Fibroblast of the aortic adventitia (primary cell): ENCODE measurements at regions not wholly inside any gene's neighbourhood (a gene's known extent, or its start where the extent isn't known, plus 50 kb on each side); places are given as distances from the start of the nearest gene placed in this dataset.

Experiments used
- DNase-seq: peaks from one replicate; pipeline ENCODE4 v3.0.0-alpha.2; 2010; ENCODE audit warnings: low read depth
- H3K4me3 ChIP-seq: 2 replicates; pipeline ENCODE4 v1.5.1; 2011; ENCODE audit warnings: low read depth, mild to moderate bottlenecking, control low read depth, low read length, moderate library complexity
- TF ChIP-seq, protein P1 (sequence below): IDR thresholded peaks from 2 replicates; pipeline ENCODE4 v1.5.1; 2011; ENCODE audit warnings: mild to moderate bottlenecking, low read length, control low read depth, inconsistent platforms; ENCODE audit not compliant: insufficient read depth

DNA sequence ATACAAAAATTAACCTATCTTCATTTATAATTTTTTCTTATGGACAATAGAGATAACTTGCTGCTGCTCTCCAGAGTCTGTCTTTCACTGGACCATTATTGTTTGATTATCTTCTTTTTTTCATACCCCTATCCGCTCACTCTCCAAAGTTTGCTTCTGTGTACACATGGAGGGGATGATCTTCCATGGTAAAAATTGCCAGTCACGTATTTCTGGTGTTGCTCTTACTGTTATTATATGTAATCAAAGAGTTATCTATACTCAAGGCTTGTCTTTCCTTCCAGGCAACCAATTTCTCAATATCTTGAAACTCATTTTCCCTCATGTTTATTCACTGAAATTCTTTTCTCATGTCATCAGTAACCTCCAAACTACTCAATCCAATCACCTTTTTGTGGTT, 817.8 kb upstream of the NECTIN3 start:
- no peak overlapping the region for H3K4me3 ChIP-seq
- no peak for DNase-seq
- TF ChIP-seq, protein P1, sequence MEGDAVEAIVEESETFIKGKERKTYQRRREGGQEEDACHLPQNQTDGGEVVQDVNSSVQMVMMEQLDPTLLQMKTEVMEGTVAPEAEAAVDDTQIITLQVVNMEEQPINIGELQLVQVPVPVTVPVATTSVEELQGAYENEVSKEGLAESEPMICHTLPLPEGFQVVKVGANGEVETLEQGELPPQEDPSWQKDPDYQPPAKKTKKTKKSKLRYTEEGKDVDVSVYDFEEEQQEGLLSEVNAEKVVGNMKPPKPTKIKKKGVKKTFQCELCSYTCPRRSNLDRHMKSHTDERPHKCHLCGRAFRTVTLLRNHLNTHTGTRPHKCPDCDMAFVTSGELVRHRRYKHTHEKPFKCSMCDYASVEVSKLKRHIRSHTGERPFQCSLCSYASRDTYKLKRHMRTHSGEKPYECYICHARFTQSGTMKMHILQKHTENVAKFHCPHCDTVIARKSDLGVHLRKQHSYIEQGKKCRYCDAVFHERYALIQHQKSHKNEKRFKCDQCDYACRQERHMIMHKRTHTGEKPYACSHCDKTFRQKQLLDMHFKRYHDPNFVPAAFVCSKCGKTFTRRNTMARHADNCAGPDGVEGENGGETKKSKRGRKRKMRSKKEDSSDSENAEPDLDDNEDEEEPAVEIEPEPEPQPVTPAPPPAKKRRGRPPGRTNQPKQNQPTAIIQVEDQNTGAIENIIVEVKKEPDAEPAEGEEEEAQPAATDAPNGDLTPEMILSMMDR: no peak

DNA sequence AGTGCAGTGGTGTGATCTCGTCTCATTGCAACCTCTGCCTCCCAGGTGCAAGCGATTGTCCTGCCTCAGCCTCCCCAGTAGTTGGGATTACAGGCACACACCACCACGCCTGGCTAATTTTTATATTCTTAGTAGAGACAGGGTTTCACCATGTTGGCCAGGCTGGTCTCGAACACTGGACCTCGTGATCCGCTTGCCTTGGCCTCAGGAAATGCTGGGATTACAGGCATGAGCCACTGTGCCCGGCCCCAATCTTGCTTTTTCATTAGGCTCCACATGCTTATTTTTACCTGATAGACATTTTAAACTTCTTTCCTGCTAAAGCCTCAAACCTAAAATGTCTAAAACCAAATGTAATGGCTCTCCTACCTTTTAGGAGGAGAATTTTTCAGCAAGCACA, 817.0 kb upstream of the NECTIN3 start:
- no peak for DNase-seq
- TF ChIP-seq, protein P1: no peak
- H3K4me3 ChIP-seq: no peak overlapping the region

DNA sequence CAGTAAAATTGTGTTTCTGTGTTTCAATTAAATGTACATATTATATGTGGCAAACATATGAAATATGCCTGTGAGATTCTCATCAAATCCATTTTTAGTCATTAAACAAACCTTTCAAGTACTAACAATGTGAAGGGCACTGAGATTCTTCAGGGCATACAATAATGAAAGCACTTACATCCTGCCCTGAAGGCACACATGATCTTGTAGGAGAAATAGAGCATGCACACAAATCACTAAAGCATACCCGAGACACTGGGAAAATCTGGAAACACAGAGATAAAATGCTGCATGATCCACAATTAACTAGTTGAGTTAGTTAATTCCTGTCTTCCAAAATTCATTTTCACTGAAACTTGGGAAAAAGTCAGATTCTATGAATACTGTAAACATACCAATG, 810.5 kb upstream of the NECTIN3 start:
- no peak for DNase-seq
- H3K4me3 ChIP-seq: no peak overlapping the region
- TF ChIP-seq, protein P1: no peak

DNA sequence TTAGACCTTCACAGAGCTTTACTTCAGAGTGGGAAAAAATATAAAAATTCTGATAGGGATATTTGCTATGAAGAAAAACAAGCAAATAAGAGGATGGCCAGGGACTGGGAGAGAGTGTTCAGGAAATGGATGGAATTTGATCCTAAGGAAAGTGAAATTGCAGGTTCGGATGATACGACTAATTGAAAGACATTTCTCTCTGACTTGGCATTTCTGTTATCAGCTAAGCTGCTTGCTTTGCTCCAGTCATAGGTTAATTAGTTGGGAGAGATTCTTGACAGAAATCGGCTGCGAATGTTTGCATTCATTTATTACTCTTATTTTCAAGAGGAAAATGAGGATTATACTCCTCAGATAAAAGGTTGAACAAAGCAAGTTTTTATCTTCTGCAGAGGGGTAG, 808.7 kb upstream of the NECTIN3 start:
- TF ChIP-seq, protein P1: no peak
- no peak for DNase-seq
- H3K4me3 ChIP-seq: no peak overlapping the region

DNA sequence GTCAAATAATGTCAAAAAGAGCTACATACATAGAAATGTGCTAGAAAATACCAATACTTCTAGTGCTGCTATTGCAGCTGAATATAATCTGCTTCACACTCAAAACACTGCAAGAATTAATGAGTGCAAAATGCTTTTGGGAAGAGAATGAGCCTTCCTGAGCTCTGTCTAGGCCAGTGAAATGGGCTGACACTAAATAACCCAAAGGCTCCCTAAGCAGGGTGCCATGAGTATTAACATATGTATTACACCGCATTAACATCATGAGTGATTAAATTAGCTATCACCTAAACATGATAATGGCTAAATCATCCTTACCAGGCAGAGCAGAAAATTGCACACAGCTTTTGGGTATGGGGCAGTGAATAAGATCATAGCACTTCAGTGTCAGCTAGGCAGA, 806.3 kb upstream of the NECTIN3 start:
- no peak overlapping the region for H3K4me3 ChIP-seq
- TF ChIP-seq, protein P1: no peak
- no peak for DNase-seq

DNA sequence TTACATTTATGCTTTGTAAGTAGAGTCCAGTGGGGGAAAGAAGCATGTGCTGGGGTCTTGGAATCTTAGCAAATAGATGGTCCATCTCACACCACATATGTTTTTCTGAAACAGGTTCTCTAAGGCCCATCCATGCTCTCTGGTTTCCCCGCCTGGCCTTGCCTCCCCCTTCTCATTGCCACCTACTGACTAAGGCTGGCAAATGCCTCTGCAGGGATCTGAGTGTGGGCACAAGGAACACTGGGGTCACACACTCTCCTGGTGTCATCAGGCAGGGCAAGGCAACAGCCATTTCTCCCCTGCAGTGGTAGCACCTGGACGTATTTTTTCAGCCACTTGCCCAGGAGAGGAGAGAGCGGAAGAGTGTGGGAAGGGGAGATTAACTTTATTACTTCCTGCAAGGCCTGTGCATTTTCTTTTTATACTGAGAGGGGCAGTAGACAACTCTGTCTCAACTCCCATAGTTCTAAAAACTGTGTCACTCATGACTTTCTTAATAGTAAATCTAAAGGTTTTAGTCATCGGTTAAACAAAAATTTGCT, 804.2 kb upstream of the NECTIN3 start:
- no peak for DNase-seq
- TF ChIP-seq, protein P1: no peak

DNA sequence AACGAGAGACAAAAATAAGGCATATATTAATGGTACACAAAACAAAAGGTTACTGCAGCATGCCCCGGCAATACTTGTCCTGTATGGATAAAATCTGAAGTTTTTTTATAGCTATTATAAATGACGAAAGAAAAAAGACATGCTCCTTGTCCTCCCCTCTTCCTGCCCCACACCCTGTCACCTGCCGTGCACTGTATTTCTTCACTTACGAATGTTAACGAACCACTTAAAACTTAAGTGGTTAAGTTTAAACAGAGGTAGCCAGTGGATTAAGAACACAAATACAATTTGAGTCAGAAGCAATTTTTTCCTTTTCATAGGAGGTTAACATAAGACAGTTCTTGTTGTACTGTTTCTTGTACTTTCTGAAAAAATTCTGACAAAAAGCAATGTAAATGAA, 799.1 kb upstream of the NECTIN3 start:
- no peak for DNase-seq
- H3K4me3 ChIP-seq: no peak overlapping the region
- TF ChIP-seq, protein P1: no peak

More for the DNA sequence above, 804.2 kb upstream of the NECTIN3 start:
- H3K4me3 ChIP-seq: no peak overlapping the region
